ENCODE measurements at regions not wholly inside any gene's neighbourhood (a gene's known extent, or its start where the extent isn't known, plus 50 kb on each side); places are given as distances from the start of the nearest gene placed in this dataset.

- POLR2A ChIA-PET (ENCODE audit: partially characterized antibody): no interaction called here
Measured at GRCh38 chr20:59437601-59438031, 137.2 kb downstream of the EDN3 start.

More at GRCh38 chr20:59437601-59438031, 137.2 kb downstream of the EDN3 start:
- Histone ChIP-seq H3K79me2 (ENCODE audit: control insufficient read depth in 1 of 2, insufficient read depth in 2 of 2, low read length in 2 of 2) (no peaks in the 10 kb centered on the region), H2AFZ (ENCODE audit: low read length) (no peak overlapping the region), H3K4me1 (replicated peaks in 1 of 4; ENCODE audit: control insufficient read depth in 3 of 4, insufficient read depth in 4 of 4, low read length in 3 of 4) (peaks cover 0 to 3% (median 0%) of the 10 kb centered on the region in 4 experiments; a peak in 2 of 7 replicates), H2BK12ac (ENCODE audit: low read depth, low read length) (no peak overlapping the region), H4K91ac (replicated peaks; ENCODE audit: insufficient read length, low read length) (no peak overlapping the region), H3K27me3 (replicated peaks in 1 of 4; ENCODE audit: control insufficient read depth in 3 of 4, extremely low read depth in 1 of 4, insufficient read depth in 3 of 4, low read length in 3 of 4) (no peaks in the 10 kb centered on the region; a peak in 1 of 7 replicates), H3K23ac (ENCODE audit: insufficient read length) (no peak overlapping the region), H3K27ac (ENCODE audit: low read depth, low read length) (no peak overlapping the region), H4K20me1 (replicated peaks in 1 of 2; ENCODE audit: control insufficient read depth in 1 of 2, insufficient read depth in 2 of 2, low read length in 2 of 2) (no peaks in the 10 kb centered on the region), H3K9ac (replicated peaks in 1 of 4; ENCODE audit: extremely low read depth in 1 of 4, low read depth in 3 of 4, low read length in 3 of 4) (no peak overlapping the region), H4K8ac (ENCODE audit: extremely low read depth, insufficient read depth, low read length) (no peak overlapping the region), H2BK120ac (replicated peaks; ENCODE audit: low read depth, low read length) (no peak overlapping the region), H2BK20ac (ENCODE audit: low read length) (no peak overlapping the region), H3K79me1 (ENCODE audit: low read depth, low read length) (no peaks in the 10 kb centered on the region), H2AK5ac (ENCODE audit: low read depth, low read length) (no peak overlapping the region), H3K23me2 (ENCODE audit: low read depth, low read length) (no peaks in the 10 kb centered on the region; the same call in 1 of the 2 replicates), H3K36me3 (ENCODE audit: control insufficient read depth in 2 of 4, insufficient read depth in 4 of 4, low read length in 3 of 4) (no peaks in the 10 kb centered on the region), H3K56ac (replicated peaks; ENCODE audit: insufficient read length, low read depth, low read length) (no peak overlapping the region), H3K4me2 (ENCODE audit: insufficient read depth in 1 of 2, low read depth in 2 of 2, low read length in 2 of 2) (no peak overlapping the region), H2BK5ac (ENCODE audit: low read depth, low read length) (no peak overlapping the region), H3K14ac (ENCODE audit: insufficient read length) (no peak overlapping the region), H2BK15ac (ENCODE audit: low read length) (no peak overlapping the region), H3K18ac (ENCODE audit: extremely low read depth, low read length) (no peak overlapping the region), H3K4me3 (ENCODE audit: extremely low read depth in 1 of 4, insufficient read depth in 2 of 4, low read depth in 3 of 4, low read length in 4 of 4) (no peak overlapping the region), H3K9me3 (ENCODE audit: insufficient read depth in 2 of 2, low read depth in 1 of 2, low read length in 1 of 2) (no peaks in the 10 kb centered on the region), H3K4ac (replicated peaks; ENCODE audit: insufficient read length, low read depth, low read length) (no peak overlapping the region), H4K5ac (ENCODE audit: insufficient read length, low read depth, low read length) (no peak overlapping the region)
- 92% methylated on average over 13 of the region's 13 CpGs; no CpG with 5 or more reads in 1 of the 2 experiments for WGBS, 2 experiments (ENCODE audit: extremely low coverage in 1 of 2, insufficient coverage in 1 of 2, insufficient read length in 1 of 2, insufficient replicate concordance in 2 of 2, low coverage in 1 of 2, low lambda C conversion rate in 2 of 2, missing lambda C conversion rate in 1 of 2)
- FAIRE-seq: no peak
- TF ChIP-seq, protein P1, sequence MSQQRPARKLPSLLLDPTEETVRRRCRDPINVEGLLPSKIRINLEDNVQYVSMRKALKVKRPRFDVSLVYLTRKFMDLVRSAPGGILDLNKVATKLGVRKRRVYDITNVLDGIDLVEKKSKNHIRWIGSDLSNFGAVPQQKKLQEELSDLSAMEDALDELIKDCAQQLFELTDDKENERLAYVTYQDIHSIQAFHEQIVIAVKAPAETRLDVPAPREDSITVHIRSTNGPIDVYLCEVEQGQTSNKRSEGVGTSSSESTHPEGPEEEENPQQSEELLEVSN (IDR thresholded peaks at IDR 0.05): no peak
- no peak for TF ChIP-seq ASH2L (IDR thresholded peaks at IDR 0.05; ENCODE audit: low read length)
- CTCF ChIA-PET (ENCODE audit: partially characterized antibody): interaction anchor here (0.7 to 5.4 kb wide), 8 partner anchors 9 to 964 kb away, joined by 3 to 20 read pairs (median 5); no protein-coding TSS in a partner anchor
- DNase-seq (ENCODE audit: low read depth in 1 of 2, low spot score in 2 of 2): no peak
